ENCODE measurements at regions not wholly inside any gene's neighbourhood (a gene's known extent, or its start where the extent isn't known, plus 50 kb on each side); places are given as distances from the start of the nearest gene placed in this dataset.

DNA sequence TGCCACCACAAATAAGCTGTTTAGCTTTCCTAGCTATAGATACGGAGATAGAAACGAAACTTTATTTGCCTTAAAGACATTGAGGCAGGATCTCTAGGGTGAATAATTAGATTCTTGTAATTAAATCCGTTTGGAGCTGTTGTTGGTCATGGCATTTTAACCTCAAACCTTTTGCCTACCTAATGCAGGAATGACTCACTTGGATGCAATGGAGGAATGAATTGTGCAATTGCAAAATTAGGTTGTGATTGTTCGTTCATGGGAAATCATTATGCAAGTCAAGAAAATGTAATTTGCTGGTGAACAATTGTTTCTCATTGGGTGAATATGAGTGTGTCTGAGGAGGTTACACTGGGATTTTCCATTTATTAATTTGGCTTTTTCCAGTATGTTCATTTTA lies 703.5 kb downstream of the GATA3 start (continued):
- TF ChIP-seq, protein P1, sequence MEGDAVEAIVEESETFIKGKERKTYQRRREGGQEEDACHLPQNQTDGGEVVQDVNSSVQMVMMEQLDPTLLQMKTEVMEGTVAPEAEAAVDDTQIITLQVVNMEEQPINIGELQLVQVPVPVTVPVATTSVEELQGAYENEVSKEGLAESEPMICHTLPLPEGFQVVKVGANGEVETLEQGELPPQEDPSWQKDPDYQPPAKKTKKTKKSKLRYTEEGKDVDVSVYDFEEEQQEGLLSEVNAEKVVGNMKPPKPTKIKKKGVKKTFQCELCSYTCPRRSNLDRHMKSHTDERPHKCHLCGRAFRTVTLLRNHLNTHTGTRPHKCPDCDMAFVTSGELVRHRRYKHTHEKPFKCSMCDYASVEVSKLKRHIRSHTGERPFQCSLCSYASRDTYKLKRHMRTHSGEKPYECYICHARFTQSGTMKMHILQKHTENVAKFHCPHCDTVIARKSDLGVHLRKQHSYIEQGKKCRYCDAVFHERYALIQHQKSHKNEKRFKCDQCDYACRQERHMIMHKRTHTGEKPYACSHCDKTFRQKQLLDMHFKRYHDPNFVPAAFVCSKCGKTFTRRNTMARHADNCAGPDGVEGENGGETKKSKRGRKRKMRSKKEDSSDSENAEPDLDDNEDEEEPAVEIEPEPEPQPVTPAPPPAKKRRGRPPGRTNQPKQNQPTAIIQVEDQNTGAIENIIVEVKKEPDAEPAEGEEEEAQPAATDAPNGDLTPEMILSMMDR (IDR thresholded peaks at IDR 0.05 in 2 of 3, conservative IDR thresholded peaks at IDR 0.05 in 1 of 3; ENCODE audit: borderline replicate concordance in 1 of 3, insufficient read depth in 1 of 3, low read depth in 2 of 3, low read length in 2 of 3) = no peak

DNA sequence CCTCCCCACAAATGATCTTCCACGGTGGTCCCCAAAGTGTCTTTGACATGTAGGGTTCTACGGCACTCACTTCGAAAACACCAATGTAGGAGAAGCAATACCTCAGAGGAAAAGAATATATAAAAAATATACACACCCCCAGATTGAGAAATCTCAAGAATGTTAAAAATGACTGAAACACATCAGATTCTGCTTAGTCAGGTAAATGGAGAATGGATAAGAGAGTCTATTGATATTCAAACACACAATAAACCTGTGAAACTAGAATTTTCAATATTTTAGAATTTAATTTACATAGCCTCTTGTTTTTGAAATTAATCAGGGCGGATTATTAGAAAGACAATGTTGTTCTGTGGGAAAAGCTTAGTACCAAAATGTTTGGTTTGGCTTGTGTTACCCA lies 712.4 kb downstream of the GATA3 start:
- H3K27ac ChIP-seq (ENCODE audit: low read depth, low read length) = no peak overlapping the region
- H3K9me2 ChIP-seq (ENCODE audit: insufficient read depth) = no peaks in the 10 kb centered on the region
- no peak overlapping the region for H3K4me2 ChIP-seq (ENCODE audit: low read length)
- H2AFZ ChIP-seq (ENCODE audit: low read depth, low read length, poor library complexity, severe bottlenecking) = no peak overlapping the region
- ChIA-PET CTCF (no interaction called here), POLR2A (no interaction called here), RAD21 (ENCODE audit: low non-redundant PET in 1 of 2, low total read pairs in 2 of 2, uncharacterized antibody in 2 of 2, unreplicated experiment in 2 of 2) (no interaction called here)
- no peak for ATAC-seq
- no peaks in the 10 kb centered on the region for H3K4me1 ChIP-seq (ENCODE audit: control insufficient read depth in 1 of 2, insufficient read depth in 2 of 2, low read length in 2 of 2)
- H4K20me1 ChIP-seq (ENCODE audit: insufficient read depth) = no peaks in the 10 kb centered on the region
- no peaks in the 10 kb centered on the region for H3K36me3 ChIP-seq (ENCODE audit: control insufficient read depth in 1 of 2, insufficient read depth in 2 of 2, low read length in 2 of 2)
- no peak overlapping the region for H3K4me3 ChIP-seq (replicated peaks in 1 of 2; ENCODE audit: low read depth in 1 of 2, low read length in 2 of 2)
- no peak for DNase-seq (ENCODE audit: low read depth, low spot score)
- H3K79me2 ChIP-seq (ENCODE audit: insufficient read depth, low read length) = no peaks in the 10 kb centered on the region
- BruUV-seq (replicated peaks) = no TSS peak
- intact Hi-C loops (cut with micrococcal nuclease) = no loop called here
- TF ChIP-seq, protein P2, sequence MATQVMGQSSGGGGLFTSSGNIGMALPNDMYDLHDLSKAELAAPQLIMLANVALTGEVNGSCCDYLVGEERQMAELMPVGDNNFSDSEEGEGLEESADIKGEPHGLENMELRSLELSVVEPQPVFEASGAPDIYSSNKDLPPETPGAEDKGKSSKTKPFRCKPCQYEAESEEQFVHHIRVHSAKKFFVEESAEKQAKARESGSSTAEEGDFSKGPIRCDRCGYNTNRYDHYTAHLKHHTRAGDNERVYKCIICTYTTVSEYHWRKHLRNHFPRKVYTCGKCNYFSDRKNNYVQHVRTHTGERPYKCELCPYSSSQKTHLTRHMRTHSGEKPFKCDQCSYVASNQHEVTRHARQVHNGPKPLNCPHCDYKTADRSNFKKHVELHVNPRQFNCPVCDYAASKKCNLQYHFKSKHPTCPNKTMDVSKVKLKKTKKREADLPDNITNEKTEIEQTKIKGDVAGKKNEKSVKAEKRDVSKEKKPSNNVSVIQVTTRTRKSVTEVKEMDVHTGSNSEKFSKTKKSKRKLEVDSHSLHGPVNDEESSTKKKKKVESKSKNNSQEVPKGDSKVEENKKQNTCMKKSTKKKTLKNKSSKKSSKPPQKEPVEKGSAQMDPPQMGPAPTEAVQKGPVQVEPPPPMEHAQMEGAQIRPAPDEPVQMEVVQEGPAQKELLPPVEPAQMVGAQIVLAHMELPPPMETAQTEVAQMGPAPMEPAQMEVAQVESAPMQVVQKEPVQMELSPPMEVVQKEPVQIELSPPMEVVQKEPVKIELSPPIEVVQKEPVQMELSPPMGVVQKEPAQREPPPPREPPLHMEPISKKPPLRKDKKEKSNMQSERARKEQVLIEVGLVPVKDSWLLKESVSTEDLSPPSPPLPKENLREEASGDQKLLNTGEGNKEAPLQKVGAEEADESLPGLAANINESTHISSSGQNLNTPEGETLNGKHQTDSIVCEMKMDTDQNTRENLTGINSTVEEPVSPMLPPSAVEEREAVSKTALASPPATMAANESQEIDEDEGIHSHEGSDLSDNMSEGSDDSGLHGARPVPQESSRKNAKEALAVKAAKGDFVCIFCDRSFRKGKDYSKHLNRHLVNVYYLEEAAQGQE (IDR thresholded peaks at IDR 0.05; ENCODE audit: low read depth) = no peak
- TF ChIP-seq, protein P3, sequence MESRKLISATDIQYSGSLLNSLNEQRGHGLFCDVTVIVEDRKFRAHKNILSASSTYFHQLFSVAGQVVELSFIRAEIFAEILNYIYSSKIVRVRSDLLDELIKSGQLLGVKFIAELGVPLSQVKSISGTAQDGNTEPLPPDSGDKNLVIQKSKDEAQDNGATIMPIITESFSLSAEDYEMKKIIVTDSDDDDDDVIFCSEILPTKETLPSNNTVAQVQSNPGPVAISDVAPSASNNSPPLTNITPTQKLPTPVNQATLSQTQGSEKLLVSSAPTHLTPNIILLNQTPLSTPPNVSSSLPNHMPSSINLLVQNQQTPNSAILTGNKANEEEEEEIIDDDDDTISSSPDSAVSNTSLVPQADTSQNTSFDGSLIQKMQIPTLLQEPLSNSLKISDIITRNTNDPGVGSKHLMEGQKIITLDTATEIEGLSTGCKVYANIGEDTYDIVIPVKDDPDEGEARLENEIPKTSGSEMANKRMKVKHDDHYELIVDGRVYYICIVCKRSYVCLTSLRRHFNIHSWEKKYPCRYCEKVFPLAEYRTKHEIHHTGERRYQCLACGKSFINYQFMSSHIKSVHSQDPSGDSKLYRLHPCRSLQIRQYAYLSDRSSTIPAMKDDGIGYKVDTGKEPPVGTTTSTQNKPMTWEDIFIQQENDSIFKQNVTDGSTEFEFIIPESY (IDR thresholded peaks at IDR 0.05; ENCODE audit: extremely low read depth, insufficient replicate concordance, low read length) = no peak
- TF ChIP-seq TCF7L2 (IDR thresholded peaks at IDR 0.05; ENCODE audit: borderline replicate concordance, extremely low read depth, insufficient read depth, insufficient read length) = no peak
- TF ChIP-seq, protein P4, sequence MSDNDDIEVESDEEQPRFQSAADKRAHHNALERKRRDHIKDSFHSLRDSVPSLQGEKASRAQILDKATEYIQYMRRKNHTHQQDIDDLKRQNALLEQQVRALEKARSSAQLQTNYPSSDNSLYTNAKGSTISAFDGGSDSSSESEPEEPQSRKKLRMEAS (IDR thresholded peaks at IDR 0.05) = no peak
- TF ChIP-seq CBX3 (IDR thresholded peaks at IDR 0.05; ENCODE audit: low read depth) = no peak
- no peak for TF ChIP-seq EZH2 (IDR thresholded peaks at IDR 0.05)
- no peaks in the 10 kb centered on the region for H3K27me3 ChIP-seq (ENCODE audit: insufficient read depth, low read length)
- H3K9me3 ChIP-seq (ENCODE audit: control insufficient read depth in 1 of 2, insufficient read depth in 1 of 2, low read depth in 1 of 2, low read length in 2 of 2) = peaks cover 13 to 16% of the 10 kb centered on the region in 2 experiments; a peak in 2 of 4 replicates
- H3K9ac ChIP-seq (ENCODE audit: low read length) = no peak overlapping the region

Data from HCT116 (cell line).